Activated T-cell treated with anti-CD3 and anti-CD28 coated beads for 24 hours (primary cell): ENCODE measurements at regions not wholly inside any gene's neighbourhood (a gene's known extent, or its start where the extent isn't known, plus 50 kb on each side); places are given as distances from the start of the nearest gene placed in this dataset.
A peak's percentile ranks its signal among the peaks of the same experiment; 100 is the strongest.
"Not testable (repeated sequence)": the region's sequence is repeated elsewhere in the genome, so short reads cannot be mapped to it uniquely, and the experiment has no call there.

Source experiments
- DNase-seq: peaks from one replicate; pipeline ENCODE4 v3.0.0-alpha.2; 2020; ENCODE audit warnings: low read depth

- no peak for DNase-seq
These were observed 199.7 kb downstream of the CRLF2 start for GRCh38 chrX:1012678-1013300.

DNA sequence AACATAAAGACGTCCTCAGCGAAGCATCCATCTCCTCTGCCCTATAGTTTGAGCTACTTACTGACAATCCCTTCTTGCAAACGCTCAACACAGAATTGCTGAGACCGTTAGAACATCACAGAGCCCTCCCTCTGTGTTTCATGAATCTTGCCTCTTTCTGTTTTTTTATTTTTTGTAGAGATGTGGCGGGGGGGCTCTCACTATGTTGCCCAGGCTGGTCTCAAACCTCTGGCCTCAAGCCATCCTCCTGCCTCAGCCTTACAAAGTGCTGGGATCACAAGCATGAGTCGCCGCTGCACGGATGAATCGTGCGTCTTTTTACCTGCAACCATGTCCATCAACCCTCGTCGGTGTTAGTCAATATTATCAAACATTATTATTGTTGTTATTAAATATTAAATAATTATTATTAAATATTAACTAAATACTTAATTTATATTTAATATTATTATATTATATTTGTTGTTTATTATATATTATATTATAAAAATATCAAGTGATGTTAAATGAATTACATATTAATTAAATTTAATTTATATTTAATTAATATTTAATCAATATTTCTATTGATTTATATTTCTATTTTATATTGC lies 200.7 kb downstream of the CRLF2 start:
- DNase-seq = no peak

- no peak for DNase-seq
These were observed 202.7 kb downstream of the CRLF2 start for GRCh38 chrX:1009771-1010170.

DNA sequence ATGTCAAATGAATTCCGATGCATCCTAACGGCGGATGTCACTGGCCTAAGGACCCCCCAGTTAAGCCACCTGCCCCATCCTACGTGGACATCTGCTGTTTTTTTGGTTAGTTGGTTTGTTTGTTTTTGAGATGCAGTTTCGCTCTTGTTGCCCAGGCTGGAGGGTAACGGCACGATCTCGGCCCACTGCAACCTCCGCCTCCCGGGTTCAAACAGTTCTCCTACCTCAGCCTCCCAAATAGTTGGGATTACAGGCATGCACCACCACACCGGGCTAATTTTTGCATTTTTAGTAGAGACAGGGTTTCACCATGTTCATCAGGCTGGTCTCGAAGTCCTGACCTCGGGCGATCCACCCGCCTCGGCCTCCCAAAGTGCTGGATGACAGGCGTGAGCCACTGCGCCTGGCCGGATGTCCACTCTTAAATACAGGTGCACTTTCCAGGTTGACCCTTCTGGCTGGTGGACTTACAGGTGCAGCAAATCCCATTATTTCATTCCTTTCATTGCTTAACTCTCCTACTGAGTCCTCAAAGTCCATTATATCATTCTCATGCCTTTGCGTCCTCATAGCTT lies 206.2 kb downstream of the CRLF2 start:
- no peak for DNase-seq

DNA sequence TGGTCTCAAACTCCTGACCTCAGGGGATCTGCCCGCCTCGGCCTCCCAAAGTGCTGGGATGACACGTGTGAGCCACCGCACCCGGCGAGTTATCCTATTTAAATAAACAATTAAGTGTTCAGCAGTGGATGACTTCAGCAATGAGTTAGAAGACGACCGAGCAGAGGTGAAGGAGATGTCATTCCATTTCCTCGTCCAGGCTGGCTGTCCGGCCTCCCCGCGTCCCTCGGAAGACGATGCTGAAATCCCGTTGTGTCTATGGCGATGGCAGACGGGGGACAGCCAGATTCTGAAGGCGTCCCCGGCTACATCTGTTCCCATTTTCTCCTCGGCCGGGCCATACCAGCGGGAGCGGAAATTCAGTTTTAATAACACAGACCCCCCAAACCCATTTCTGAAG lies 209.8 kb downstream of the CRLF2 start:
- no peak for DNase-seq

- DNase-seq = no peak
These were observed 214.8 kb downstream of the CRLF2 start for GRCh38 chrX:997631-998137.

DNA sequence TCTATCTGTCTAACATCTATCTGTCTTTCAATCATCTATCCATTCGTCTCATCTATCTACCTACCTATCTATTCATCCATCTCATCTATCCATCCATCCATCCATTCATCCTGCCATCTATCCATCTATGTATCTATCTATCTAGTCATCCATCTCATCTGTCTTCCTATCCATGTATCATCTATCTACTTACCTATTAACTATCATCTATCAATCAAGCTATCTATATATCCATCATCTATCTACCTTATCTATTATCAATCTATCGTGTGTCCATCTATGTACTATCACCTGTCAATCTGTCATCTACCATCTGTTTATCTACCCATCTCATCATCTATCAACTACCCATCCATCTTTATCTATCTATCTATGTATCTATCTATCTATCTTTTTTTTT lies 217.7 kb downstream of the CRLF2 start:
- no peak for DNase-seq

DNA sequence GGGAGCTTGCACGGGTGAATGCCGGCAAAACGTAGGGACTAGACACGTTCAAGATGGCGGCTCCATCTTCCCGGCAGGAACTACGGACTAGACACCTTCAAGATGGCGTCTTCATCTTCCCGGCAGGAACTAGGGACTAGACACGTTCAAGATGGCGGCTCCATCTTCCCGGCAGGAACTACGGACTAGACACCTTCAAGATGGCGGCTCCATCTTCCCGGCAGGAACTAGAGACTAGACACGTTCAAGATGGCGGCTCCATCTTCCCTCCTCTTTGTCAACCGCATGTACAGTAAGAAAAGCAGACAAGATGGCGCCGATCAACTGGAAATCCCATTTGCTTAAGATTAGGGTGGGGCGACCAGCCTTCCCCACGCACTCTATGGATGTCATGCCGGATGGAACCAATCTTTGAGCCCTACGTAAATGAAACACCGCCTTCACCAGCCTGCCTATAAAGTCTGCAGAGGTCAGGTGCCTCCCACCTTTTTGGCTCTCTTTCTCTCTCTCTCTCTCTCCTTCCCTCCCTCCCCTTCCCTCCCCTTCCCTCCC lies 222.4 kb downstream of the CRLF2 start:
- peak; percentile 8 for DNase-seq

DNA sequence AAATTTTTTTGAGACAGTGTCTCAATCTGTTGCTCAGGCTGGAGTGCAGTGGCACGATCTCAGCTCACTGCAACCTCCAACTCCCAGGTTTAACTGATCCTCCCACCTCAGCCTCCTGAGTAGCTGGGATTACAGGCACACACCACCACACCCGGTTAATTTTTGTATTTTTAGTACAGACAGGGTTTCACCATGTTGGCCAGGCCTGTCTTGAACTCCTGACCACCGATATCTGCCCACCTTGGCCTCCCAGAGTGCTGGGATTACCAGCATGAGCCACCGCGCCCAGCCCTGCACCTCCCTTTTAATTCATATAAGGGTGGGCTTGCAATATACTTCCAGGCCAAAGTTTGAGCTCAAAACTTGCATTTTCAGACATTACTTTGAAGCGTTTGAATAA lies 223.9 kb downstream of the CRLF2 start:
- not testable (repeated sequence) for DNase-seq

- DNase-seq = no peak
These were observed 230.4 kb downstream of the CRLF2 start for GRCh38 chrX:981791-982626.

- DNase-seq = no peak
These were observed 231.7 kb downstream of the CRLF2 start for GRCh38 chrX:980587-981235.

- not testable (repeated sequence) for DNase-seq
These were observed 233.3 kb downstream of the CRLF2 start for GRCh38 chrX:979127-979526.

GRCh38 chrX:973010-973632 lies 239.3 kb downstream of the CRLF2 start:
- DNase-seq = no peak

DNA sequence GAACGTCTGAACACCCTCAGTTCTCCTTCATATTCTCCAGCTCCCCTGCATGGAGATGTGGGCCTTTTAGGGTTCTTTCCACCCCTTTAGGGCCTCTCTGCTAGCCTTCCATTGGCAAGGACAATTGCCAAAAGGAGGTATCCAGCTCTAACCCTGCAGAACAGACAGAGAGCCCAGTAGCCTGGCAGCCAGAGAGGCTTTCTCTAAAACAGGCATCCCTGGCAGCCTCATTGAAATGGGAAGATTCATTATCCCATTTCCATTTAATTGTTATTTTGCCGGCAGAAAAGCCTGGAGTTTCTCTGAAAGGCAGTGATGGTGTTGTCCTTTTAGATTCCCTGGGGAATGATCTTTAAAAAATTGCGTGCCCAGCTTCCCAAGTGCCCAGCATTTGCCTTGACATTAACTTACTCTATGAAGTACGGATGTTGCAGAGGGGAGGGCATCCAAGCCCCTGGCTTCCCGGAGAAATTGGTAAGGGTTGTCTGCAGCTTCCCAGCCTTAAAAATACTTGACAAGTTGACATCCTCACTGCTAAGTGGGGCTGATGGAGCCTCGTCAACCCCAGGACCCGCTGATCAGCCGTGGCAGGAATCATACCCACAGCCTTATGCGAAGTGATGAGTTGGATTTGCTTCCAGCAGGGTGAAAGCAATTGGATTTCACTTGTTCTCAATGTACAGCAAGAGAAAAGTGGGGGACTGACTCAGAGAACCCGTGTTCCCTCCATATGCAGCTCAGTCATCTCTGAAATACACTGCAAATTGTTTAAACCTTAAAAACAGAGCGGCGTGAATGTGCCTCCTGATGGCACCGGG lies 244.1 kb downstream of the CRLF2 start:
- DNase-seq = no peak

GRCh38 chrX:966396-967070 lies 245.9 kb downstream of the CRLF2 start:
- DNase-seq = no peak

GRCh38 chrX:964831-965416 lies 247.5 kb downstream of the CRLF2 start:
- DNase-seq = no peak

DNA sequence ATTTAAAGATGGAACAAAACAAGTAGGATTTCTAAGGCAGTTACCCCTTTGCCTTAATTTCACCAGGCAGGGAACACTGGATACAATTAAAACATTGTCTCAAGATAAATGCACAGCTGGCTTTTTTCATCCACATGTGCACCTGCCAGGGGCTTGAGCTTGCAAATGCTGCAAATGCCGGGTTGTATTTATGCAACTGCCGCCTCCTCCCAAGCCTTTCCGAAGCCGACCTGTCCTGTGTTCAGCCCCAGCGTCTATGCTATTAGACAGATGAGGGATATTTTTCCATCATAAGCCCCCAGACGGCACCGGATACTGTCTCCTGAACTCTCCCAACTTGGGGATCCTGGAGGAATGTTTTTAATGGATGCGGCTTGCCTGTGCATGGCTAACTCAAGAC lies 251.6 kb downstream of the CRLF2 start:
- no peak for DNase-seq

DNA sequence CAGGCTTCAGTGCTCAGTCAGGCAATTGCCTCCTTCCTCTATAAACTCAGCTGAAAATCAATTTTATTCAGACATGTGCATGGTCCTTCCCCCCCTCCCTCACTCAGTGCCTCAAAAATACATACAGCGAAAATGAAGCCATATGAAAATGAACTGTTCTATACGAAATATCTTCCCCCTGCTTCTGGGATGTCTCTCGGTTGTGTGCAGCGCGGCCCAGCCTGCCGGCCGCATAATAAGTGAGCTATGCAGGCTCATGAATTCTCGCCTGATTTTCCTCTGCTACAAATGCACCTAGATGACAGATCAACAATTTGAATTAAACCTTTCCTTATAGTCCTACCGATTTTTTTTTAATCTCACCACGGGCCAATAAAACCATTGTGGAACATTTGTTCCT lies 252.9 kb downstream of the CRLF2 start:
- no peak for DNase-seq

- not testable (repeated sequence) for DNase-seq
These were observed 257.2 kb downstream of the CRLF2 start for GRCh38 chrX:955168-955781.
